ENCODE measurements at regions not wholly inside any gene's neighbourhood (a gene's known extent, or its start where the extent isn't known, plus 50 kb on each side); places are given as distances from the start of the nearest gene placed in this dataset.
A peak's percentile ranks its signal among the peaks of the same experiment; 100 is the strongest.

- Mint-ChIP-seq H3K27me3 (no peaks in the 10 kb centered on the region), H3K4me3 (no peak overlapping the region), H3K4me1 (no peaks in the 10 kb centered on the region), H3K27ac (no peak overlapping the region), H3K9me3 (peaks cover 0 to 1% (median 0%) of the 10 kb centered on the region in 8 donors), H3K36me3 (no peaks in the 10 kb centered on the region)
- no peaks in the 10 kb centered on the region for H3K27me3 ChIP-seq (ENCODE audit: insufficient read depth, low read length)
- H3K4me1 ChIP-seq (ENCODE audit: insufficient read depth, low read length): no peaks in the 10 kb centered on the region
- DNase-seq: no peak
- no peaks in the 10 kb centered on the region for H3K36me3 ChIP-seq (ENCODE audit: insufficient read depth, low read length)
- H3K9me3 ChIP-seq (ENCODE audit: control insufficient read depth in 1 of 2, low read length in 2 of 2): no peaks in the 10 kb centered on the region
- CTCF ChIA-PET (ENCODE audit: partially characterized antibody): no interaction called here
- no peak overlapping the region for H3K27ac ChIP-seq (ENCODE audit: low read depth, low read length)
- intact Hi-C loops (cut with micrococcal nuclease): no loop called here
- POLR2A ChIA-PET (ENCODE audit: partially characterized antibody): no interaction called here
- no peak overlapping the region for H3K4me3 ChIP-seq (ENCODE audit: low read length in 2 of 2)
These were observed 456.9 kb downstream of the BCOR start for GRCh38 chrX:39640866-39641265.

- peaks cover 0 to 1% (median 0%) of the 10 kb centered on the region in 8 donors for H3K9me3 Mint-ChIP-seq
- H3K27me3 Mint-ChIP-seq: no peaks in the 10 kb centered on the region
- POLR2A ChIA-PET (ENCODE audit: partially characterized antibody): no interaction called here
- no peaks in the 10 kb centered on the region for H3K4me1 Mint-ChIP-seq
- no peak overlapping the region for H3K4me3 Mint-ChIP-seq
- Histone ChIP-seq H3K4me1 (ENCODE audit: insufficient read depth, low read length) (no peaks in the 10 kb centered on the region), H3K27ac (ENCODE audit: low read depth, low read length) (no peak overlapping the region), H3K27me3 (ENCODE audit: insufficient read depth, low read length) (no peaks in the 10 kb centered on the region), H3K4me3 (ENCODE audit: low read length in 2 of 2) (no peak overlapping the region), H3K36me3 (ENCODE audit: insufficient read depth, low read length) (no peaks in the 10 kb centered on the region), H3K9me3 (ENCODE audit: control insufficient read depth in 1 of 2, low read length in 2 of 2) (no peaks in the 10 kb centered on the region)
- no peaks in the 10 kb centered on the region for H3K36me3 Mint-ChIP-seq
- DNase-seq: no peak
- intact Hi-C loops (cut with micrococcal nuclease): no loop called here
- no peak overlapping the region for H3K27ac Mint-ChIP-seq
- CTCF ChIA-PET (ENCODE audit: partially characterized antibody): no interaction called here
These were observed 455.7 kb downstream of the BCOR start for GRCh38 chrX:39642071-39642470.

DNA sequence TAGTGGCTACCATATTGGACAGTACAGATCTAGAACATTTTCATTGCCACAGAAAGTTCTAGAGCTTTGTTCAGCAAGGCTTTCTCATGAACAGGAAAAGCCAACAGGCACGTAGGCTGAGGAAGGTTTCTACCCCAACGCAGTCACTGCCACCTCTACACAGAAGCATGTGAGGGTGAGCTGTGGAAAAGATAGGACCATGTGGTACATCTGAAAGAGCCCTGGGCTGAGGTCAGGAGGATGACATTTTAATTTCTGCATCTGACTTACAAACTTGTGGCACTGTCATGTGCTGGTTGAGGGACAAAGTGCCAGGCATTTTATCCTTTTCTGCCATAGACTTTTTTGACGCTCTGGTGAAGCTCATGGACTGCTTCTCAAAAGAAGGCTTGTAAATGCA, 454.2 kb downstream of the BCOR start:
- no peaks in the 10 kb centered on the region for H3K27me3 Mint-ChIP-seq
- intact Hi-C loops (cut with micrococcal nuclease): no loop called here
- no peak overlapping the region for H3K4me3 Mint-ChIP-seq
- H3K27ac Mint-ChIP-seq: no peak overlapping the region
- Histone ChIP-seq H3K36me3 (ENCODE audit: insufficient read depth, low read length) (no peaks in the 10 kb centered on the region), H3K4me1 (ENCODE audit: insufficient read depth, low read length) (no peaks in the 10 kb centered on the region), H3K27me3 (ENCODE audit: insufficient read depth, low read length) (no peaks in the 10 kb centered on the region), H3K27ac (ENCODE audit: low read depth, low read length) (no peak overlapping the region), H3K4me3 (ENCODE audit: low read length in 2 of 2) (no peak overlapping the region), H3K9me3 (ENCODE audit: control insufficient read depth in 1 of 2, low read length in 2 of 2) (no peaks in the 10 kb centered on the region)
- H3K9me3 Mint-ChIP-seq: peaks cover 0 to 1% (median 0%) of the 10 kb centered on the region in 8 donors
- ChIA-PET CTCF (ENCODE audit: partially characterized antibody) (no interaction called here), POLR2A (ENCODE audit: partially characterized antibody) (no interaction called here)
- H3K36me3 Mint-ChIP-seq: no peaks in the 10 kb centered on the region
- H3K4me1 Mint-ChIP-seq: no peaks in the 10 kb centered on the region
- DNase-seq: no peak

DNA sequence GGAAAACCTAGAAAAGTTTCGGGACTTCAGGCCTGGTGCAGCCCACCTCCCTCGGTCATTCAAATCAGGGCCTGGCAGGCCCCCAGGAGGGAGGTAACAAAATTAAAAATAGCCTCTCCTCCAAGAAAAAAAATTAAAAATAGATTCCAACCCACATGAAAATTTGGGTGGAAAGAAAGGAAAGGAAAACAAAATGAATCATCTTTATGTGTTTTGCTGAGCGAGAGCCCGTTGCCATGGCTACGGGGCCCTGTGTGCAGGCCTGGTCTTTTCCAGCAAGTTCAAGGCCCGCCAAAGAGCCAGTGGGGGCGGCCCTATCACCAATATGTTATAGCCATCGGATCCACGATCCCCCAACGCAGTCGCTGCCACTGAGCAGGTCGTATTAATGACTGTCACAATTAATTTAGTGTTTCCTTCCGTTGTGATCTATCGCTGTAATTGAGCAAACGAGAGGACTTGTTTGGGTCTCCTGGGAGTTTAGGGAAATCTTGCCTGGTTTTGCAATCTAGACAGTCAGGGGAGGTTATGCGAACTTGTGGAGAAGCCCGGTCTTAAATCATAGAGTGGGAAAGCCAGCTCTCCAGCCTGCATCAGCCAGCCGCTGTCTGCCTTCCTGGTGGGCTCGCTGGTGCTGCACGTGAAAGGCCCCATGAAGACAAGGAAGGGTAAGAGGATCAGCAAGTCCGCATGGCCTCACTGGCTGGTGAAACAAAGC, 452.4 kb downstream of the BCOR start:
- Mint-ChIP-seq H3K27ac (no peak overlapping the region), H3K9me3 (peaks cover 0 to 1% (median 0%) of the 10 kb centered on the region in 8 donors), H3K4me1 (no peaks in the 10 kb centered on the region), H3K27me3 (no peaks in the 10 kb centered on the region), H3K36me3 (no peaks in the 10 kb centered on the region), H3K4me3 (no peak overlapping the region)
- H3K27me3 ChIP-seq (ENCODE audit: insufficient read depth, low read length): no peaks in the 10 kb centered on the region
- no peaks in the 10 kb centered on the region for H3K36me3 ChIP-seq (ENCODE audit: insufficient read depth, low read length)
- DNase-seq: no peak
- no peaks in the 10 kb centered on the region for H3K9me3 ChIP-seq (ENCODE audit: control insufficient read depth in 1 of 2, low read length in 2 of 2)
- no peaks in the 10 kb centered on the region for H3K4me1 ChIP-seq (ENCODE audit: insufficient read depth, low read length)
- ChIA-PET POLR2A (ENCODE audit: partially characterized antibody) (no interaction called here), CTCF (ENCODE audit: partially characterized antibody) (no interaction called here)
- H3K4me3 ChIP-seq (ENCODE audit: low read length in 2 of 2): no peak overlapping the region
- intact Hi-C loops (cut with micrococcal nuclease): no loop called here
- H3K27ac ChIP-seq (ENCODE audit: low read depth, low read length): no peak overlapping the region

- H3K27me3 Mint-ChIP-seq: no peaks in the 10 kb centered on the region
- no peak for DNase-seq
- peaks cover 0 to 2% (median 0%) of the 10 kb centered on the region in 4 donors for H3K4me1 Mint-ChIP-seq
- H3K9me3 Mint-ChIP-seq: peaks cover 0 to 1% (median 0%) of the 10 kb centered on the region in 8 donors
- H3K27ac Mint-ChIP-seq: no peak overlapping the region
- Histone ChIP-seq H3K4me1 (ENCODE audit: insufficient read depth, low read length) (no peaks in the 10 kb centered on the region), H3K27ac (ENCODE audit: low read depth, low read length) (no peak overlapping the region), H3K36me3 (ENCODE audit: insufficient read depth, low read length) (no peaks in the 10 kb centered on the region), H3K4me3 (ENCODE audit: low read length in 2 of 2) (no peak overlapping the region), H3K9me3 (ENCODE audit: control insufficient read depth in 1 of 2, low read length in 2 of 2) (no peaks in the 10 kb centered on the region), H3K27me3 (ENCODE audit: insufficient read depth, low read length) (no peaks in the 10 kb centered on the region)
- H3K36me3 Mint-ChIP-seq: no peaks in the 10 kb centered on the region
- POLR2A ChIA-PET (ENCODE audit: partially characterized antibody): no interaction called here
- CTCF ChIA-PET (ENCODE audit: partially characterized antibody): no interaction called here
- no peak overlapping the region for H3K4me3 Mint-ChIP-seq
- intact Hi-C loops (cut with micrococcal nuclease): no loop called here
These were observed 449.1 kb downstream of the BCOR start for GRCh38 chrX:39648548-39649254.

DNA sequence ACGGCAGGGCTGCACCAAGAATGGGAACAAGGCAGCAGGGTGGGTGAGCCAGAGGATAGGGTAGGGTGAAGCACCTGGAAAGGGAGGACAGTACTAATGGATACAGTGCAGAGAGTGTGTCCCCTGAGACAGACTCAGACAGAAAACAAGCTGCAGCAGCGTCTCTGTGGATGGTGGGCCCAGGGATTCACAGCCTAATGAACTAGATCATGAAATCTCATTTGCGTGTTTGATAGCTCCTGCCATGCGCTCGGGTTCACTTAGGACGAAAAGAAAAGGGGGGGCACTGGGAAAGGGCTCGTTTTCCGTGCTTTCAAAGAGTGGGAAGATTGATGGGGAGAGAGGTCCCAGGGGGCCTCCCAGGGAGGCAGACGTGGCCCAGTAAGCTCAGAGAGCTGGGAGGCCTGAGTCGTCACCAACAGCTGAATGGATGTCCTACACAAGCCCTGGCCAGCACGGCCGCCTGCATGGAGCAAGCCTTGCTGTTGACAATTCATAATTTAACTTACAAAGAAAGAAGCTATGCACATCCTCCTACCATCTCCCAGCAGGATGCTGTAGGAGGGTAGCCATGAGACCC, 446.9 kb downstream of the BCOR start:
- Mint-ChIP-seq H3K9me3 (peaks cover 0 to 2% (median 0%) of the 10 kb centered on the region in 8 donors), H3K4me3 (no peak overlapping the region), H3K36me3 (no peaks in the 10 kb centered on the region), H3K4me1 (peaks cover 0 to 5% (median 3%) of the 10 kb centered on the region in 4 donors), H3K27ac (no peak overlapping the region), H3K27me3 (peaks cover 0 to 2% of the 10 kb centered on the region in 2 donors)
- CTCF ChIA-PET (ENCODE audit: partially characterized antibody): no interaction called here
- intact Hi-C loops (cut with micrococcal nuclease): no loop called here
- Histone ChIP-seq H3K4me1 (ENCODE audit: insufficient read depth, low read length) (no peaks in the 10 kb centered on the region), H3K27ac (ENCODE audit: low read depth, low read length) (no peak overlapping the region), H3K4me3 (ENCODE audit: low read length in 2 of 2) (no peak overlapping the region), H3K9me3 (ENCODE audit: control insufficient read depth in 1 of 2, low read length in 2 of 2) (no peaks in the 10 kb centered on the region), H3K36me3 (ENCODE audit: insufficient read depth, low read length) (no peaks in the 10 kb centered on the region), H3K27me3 (ENCODE audit: insufficient read depth, low read length) (no peaks in the 10 kb centered on the region)
- no peak for DNase-seq
- POLR2A ChIA-PET (ENCODE audit: partially characterized antibody): no interaction called here

- Mint-ChIP-seq H3K9me3 (peaks cover 0 to 2% (median 0%) of the 10 kb centered on the region in 8 donors), H3K27ac (no peak overlapping the region), H3K27me3 (peaks cover 0 to 2% of the 10 kb centered on the region in 2 donors), H3K36me3 (no peaks in the 10 kb centered on the region), H3K4me3 (no peak overlapping the region), H3K4me1 (peaks cover 0 to 5% (median 3%) of the 10 kb centered on the region in 4 donors)
- ChIA-PET POLR2A (ENCODE audit: partially characterized antibody) (no interaction called here), CTCF (ENCODE audit: partially characterized antibody) (interaction anchor here (1.1 kb wide), 1 partner anchor 816 kb away, joined by 3 read pairs; no protein-coding TSS in a partner anchor)
- H3K27me3 ChIP-seq (ENCODE audit: insufficient read depth, low read length): no peaks in the 10 kb centered on the region
- no peak overlapping the region for H3K4me3 ChIP-seq (ENCODE audit: low read length in 2 of 2)
- no peaks in the 10 kb centered on the region for H3K9me3 ChIP-seq (ENCODE audit: control insufficient read depth in 1 of 2, low read length in 2 of 2)
- intact Hi-C loops (cut with micrococcal nuclease): no loop called here
- H3K27ac ChIP-seq (ENCODE audit: low read depth, low read length): no peak overlapping the region
- peak in 2 of 5 donors; percentile 3 to 12 for DNase-seq
- no peaks in the 10 kb centered on the region for H3K4me1 ChIP-seq (ENCODE audit: insufficient read depth, low read length)
- H3K36me3 ChIP-seq (ENCODE audit: insufficient read depth, low read length): no peaks in the 10 kb centered on the region
These were observed 445.4 kb downstream of the BCOR start for GRCh38 chrX:39652336-39652735.

Data from CD4-positive, alpha-beta memory T cell (primary cell).